NCI-H2029 treated with DMSO at 0.1 percent for 48 hours (cell line): ENCODE measurements at regions not wholly inside any gene's neighbourhood (a gene's known extent, or its start where the extent isn't known, plus 50 kb on each side); places are given as distances from the start of the nearest gene placed in this dataset.

Source experiments
- DNase-seq: peaks from one replicate; lab custom pipeline; 2025; lab: John Stamatoyannopoulos, UW

GRCh38 chr6:22027040-22027725 lies 269.7 kb downstream of the PRL start:
- DNase-seq = no peak

- DNase-seq = no peak
Measured at GRCh38 chr6:22028403-22029090, 268.3 kb downstream of the PRL start.

- DNase-seq = no peak
Measured at GRCh38 chr6:22029171-22029570, 267.7 kb downstream of the PRL start.

- DNase-seq = no peak
Measured at GRCh38 chr6:22030730-22031619, 265.9 kb downstream of the PRL start.

GRCh38 chr6:22035690-22036089 lies 261.1 kb downstream of the PRL start:
- no peak for DNase-seq

GRCh38 chr6:22036275-22036674 lies 260.6 kb downstream of the PRL start:
- DNase-seq = peak; percentile 77

- DNase-seq = no peak
Measured at GRCh38 chr6:22036699-22037098, 260.1 kb downstream of the PRL start.

- DNase-seq = no peak
Measured at GRCh38 chr6:22041797-22042480, 254.9 kb downstream of the PRL start.

GRCh38 chr6:22042706-22043105 lies 254.1 kb downstream of the PRL start:
- no peak for DNase-seq

- peak; percentile 45 for DNase-seq
Measured at GRCh38 chr6:22043284-22043962, 253.4 kb downstream of the PRL start.

- no peak for DNase-seq
Measured at GRCh38 chr6:22045261-22045912, 251.4 kb downstream of the PRL start.

GRCh38 chr6:22049002-22049401 lies 247.8 kb downstream of the PRL start:
- no peak for DNase-seq

- no peak for DNase-seq
Measured at GRCh38 chr6:22053391-22053997, 243.3 kb downstream of the PRL start.

GRCh38 chr6:22056398-22056797 lies 240.4 kb downstream of the PRL start:
- no peak for DNase-seq

GRCh38 chr6:22057962-22058361 lies 238.9 kb downstream of the PRL start:
- no peak for DNase-seq

GRCh38 chr6:22059126-22059525 lies 237.7 kb downstream of the PRL start:
- no peak for DNase-seq

GRCh38 chr6:22059946-22060345 lies 236.9 kb downstream of the PRL start:
- no peak for DNase-seq

- DNase-seq = no peak
Measured at GRCh38 chr6:22062807-22063408, 233.9 kb downstream of the PRL start.

- no peak for DNase-seq
Measured at GRCh38 chr6:22064558-22064957, 232.3 kb downstream of the PRL start.

GRCh38 chr6:22067122-22067521 lies 229.7 kb downstream of the PRL start:
- DNase-seq = no peak
